DLD1 (cell line): ENCODE measurements at regions not wholly inside any gene's neighbourhood (a gene's known extent, or its start where the extent isn't known, plus 50 kb on each side); places are given as distances from the start of the nearest gene placed in this dataset.
"Not testable (repeated sequence)": the region's sequence is repeated elsewhere in the genome, so short reads cannot be mapped to it uniquely, and the experiment has no call there.

Experiments used
- in situ Hi-C: cut with HindIII; loops from 2 replicates; pipeline ENCODE4 v1.10.0; 2017; ENCODE audit warnings: low sequenced_read_pairs

- in situ Hi-C loops, result no loop called here
Measured at GRCh38 chr2:2909086-2910035, 468.3 kb downstream of the EIPR1 start.

DNA sequence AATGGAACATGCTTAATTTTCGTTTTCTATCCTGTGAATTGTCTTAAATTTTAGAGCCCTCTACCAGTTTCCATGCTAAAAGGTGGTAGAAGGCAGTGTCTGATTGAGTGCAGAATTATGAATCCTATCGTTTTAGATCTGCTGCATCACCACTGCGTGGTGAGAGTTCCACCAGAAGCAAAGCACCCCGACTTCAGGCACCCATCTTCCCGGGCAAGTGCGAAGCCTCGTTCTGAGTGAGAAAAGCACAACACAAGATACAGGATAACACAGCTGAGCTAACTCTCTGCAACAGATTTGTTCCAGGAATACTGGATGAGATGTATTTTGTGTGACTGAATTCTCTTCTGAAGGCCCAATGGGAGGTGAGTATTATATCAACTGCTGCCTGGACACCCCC lies 471.5 kb downstream of the EIPR1 start:
- in situ Hi-C loops, result no loop called here

DNA sequence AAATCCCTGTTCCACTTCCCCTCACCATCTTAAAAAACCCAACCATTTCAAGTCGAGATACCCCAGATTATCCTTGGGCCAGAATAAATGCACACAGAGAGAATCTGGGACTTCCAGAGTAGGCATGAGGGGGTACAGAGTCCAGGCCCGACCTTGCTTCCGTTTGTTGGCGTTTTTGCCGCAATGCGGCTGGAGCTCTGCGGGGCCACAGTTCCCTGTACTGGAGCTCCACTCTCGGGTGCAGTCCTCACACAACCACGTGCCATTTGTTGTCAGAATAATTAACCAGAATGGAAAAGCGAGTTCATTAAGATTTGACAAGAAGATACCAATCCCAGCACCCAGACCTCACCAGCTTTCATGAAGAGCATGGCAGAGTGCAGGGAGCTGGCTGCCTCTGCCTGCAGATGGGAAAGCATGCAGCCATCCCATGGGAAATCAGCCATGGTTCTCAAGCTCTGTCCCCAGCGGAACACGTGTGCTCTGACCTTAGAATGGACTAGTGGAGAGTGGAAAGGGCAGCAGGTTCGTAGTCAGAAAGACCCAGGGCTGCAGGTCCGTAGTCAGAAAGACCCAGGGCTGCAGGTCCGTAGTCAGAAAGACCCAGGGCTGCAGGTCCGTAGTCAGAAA lies 472.8 kb downstream of the EIPR1 start:
- in situ Hi-C loops, result no loop called here

DNA sequence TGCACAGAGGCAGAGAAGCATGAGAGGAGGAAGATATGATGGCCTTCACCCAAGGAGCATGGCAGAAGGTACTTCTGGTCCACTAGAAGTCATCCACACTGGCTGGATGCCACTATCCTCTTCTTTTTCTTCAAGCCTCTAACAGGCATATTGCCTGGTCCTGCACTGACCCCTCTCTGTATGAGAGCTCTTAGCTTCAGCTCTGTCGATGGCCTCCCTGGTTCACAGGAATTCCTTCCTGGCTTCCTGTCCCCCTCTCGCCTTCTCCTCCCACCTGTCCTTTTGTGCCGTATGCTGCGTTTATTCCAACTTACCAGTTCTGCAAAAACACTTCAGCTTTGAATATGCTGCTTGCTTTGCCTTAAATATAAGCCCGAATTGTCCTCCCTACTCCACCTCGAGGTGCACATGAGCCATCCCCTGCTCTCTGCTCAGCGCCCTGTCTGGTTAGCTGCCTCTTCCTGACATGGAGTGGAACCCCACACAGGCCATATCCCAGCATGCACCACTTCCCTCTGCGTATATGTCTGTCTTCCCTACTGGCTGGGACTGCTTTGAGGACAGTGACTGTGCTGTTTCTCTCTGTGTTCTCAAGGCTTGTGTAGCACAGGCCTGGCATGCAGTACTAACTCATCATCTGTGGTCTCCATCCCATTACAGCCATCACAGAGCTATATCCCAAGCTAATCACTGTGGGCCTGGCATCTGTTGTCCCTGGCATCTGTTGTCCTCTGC lies 474.9 kb downstream of the EIPR1 start:
- in situ Hi-C loops, result no loop called here

GRCh38 chr2:2901384-2902345 lies 476.0 kb downstream of the EIPR1 start:
- in situ Hi-C loops, result no loop called here

DNA sequence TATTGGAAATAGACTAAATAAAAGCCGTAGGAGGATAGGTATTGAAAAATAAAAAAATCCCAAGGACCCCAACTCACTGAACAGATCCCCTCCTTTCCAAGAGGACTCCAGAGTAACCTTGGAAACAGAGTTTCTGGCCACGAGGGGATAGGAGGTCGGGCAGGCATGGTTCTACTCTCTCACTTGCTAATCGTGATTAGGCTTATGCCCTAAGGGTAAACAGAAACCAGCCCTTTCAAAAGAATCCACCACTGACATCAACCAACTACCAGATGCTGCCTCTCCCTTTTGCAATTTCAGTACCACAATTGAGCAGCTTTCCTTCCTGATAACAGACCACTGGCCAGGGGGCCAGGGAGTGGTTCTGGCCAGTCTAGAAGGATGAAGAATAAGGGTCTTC lies 477.8 kb downstream of the EIPR1 start:
- in situ Hi-C loops, result no loop called here

DNA sequence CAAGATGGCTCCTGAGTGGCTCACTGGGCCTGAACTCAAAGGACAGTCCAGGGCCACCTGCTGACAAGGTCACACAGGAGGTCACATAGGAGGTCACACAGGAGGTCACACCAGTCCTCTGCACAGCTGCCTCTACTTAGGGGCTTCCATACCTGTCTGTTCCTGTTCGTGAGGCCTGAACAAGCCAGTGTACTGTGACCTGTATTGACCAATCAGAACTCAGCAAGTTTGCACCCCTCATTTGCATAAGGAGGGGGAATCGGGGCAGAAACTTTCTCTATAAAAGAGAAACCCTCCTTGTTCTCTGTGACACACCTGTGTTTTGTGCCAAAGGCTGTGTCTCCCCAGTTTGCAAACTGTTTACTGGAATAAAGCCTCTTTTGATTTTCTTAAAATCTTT lies 478.9 kb downstream of the EIPR1 start:
- in situ Hi-C loops, result no loop called here

- in situ Hi-C loops, result no loop called here
Measured at GRCh38 chr2:2896643-2897042, 481.0 kb downstream of the EIPR1 start.

DNA sequence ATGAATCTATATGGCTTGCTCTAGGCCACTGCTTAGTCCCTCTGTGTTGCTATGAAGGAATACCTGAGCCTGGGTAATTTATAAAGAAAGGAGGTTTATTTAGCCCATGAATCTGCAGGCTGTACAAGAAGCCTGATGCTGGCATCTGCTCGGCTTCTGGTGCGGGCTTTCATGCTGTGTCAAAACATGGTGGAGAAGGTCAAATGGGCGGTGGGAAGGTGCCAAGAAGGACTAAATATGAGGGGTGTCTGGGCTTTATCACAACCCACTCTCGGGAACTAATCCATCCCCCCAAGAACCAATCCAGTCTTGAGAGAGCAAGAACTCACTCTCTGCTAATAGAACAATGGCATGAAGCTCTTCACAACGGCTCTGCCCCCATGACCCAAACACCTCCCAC lies 481.6 kb downstream of the EIPR1 start:
- in situ Hi-C loops, result no loop called here

DNA sequence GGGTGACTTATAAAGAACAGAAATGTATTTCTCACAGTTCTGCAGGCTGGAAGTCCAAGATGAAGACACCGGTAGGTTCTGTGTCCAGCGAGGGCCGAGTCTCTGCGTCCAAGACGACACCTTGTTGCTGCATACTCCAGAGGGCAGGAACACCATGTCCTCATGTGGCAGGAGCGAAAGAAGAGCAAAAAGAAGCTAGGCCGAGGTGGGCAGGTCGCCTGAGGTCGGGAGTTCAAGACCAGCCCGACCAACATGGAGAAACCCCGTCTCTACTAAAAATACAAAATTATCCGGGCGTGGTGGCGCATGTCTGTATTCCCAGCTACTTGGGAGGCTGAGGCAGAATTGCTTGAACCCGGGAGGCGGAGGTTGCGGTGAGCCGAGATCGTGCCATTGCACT lies 483.6 kb downstream of the EIPR1 start:
- in situ Hi-C loops, result not testable (repeated sequence)

- in situ Hi-C loops, result no loop called here
Measured at GRCh38 chr2:2892892-2893291, 484.7 kb downstream of the EIPR1 start.

- in situ Hi-C loops, result no loop called here
Measured at GRCh38 chr2:2892378-2892777, 485.2 kb downstream of the EIPR1 start.

GRCh38 chr2:2890901-2891300 lies 486.7 kb downstream of the EIPR1 start:
- in situ Hi-C loops, result no loop called here

GRCh38 chr2:2890246-2890645 lies 487.4 kb downstream of the EIPR1 start:
- in situ Hi-C loops, result no loop called here

DNA sequence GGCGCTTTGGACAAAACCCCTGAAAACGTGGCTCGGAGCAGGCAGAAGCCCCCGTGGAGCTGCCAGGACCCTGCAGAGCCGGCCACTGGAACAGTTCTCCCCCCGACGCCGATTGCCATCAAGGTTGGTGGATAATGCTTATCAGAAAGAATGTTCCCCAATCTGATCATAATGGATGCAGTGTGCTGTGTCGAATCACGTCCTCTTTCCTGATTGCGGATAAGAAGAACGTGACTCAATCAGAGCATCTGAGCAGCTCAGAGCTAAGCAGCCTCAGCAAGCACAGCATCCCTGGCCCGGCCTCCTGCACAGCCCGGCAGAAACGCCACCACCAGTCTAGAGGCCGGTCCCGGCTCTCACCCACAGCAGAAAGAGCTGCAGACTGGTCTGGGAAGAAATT lies 488.0 kb downstream of the EIPR1 start:
- in situ Hi-C loops, result no loop called here

DNA sequence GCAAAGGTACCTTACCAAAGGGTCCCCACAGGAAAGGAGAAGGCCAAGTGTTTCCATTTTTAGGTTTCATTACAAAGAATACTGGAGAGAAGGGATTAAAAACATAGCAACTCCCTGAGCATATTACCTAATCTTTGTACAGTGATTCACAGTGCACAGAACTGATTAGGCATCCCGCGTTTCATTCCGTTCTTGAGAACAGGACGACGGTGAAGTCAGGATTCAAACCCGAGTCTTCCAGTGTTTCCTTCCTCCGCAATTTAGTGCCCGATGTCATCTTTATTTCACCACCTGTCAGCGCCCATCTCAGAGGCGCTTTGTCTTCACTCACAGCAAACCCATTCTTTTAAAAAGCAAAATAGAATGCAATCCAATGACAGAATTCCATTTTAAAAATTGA lies 488.5 kb downstream of the EIPR1 start:
- in situ Hi-C loops, result no loop called here

DNA sequence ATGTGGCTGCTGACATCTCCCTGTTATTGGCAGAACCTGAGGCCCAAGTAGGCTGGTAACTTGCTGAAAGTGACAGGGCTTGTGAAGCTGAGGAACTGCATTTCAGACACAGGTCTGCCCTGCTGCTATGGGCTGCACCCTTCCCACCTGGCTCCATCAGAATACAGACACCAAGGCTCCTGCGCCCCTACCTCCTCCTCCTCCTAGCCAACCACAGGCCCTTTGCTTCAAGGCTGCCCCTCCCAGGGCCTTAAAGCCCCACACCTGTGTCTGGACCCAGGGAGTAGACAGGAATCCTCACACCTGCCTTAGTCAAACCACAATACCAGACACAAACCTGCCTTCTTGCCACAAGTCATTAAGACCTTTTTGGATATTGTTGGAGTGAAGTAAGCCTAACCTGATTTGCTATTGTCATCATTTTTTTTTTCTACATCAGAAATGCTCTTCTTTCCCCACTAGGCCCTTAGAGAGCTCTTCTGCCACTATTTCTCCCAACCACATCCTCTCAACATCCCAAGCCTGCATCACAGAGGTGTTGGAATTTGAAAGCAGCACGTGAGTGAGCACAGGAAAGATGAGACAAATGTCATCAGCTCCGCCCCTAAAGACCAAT lies 489.7 kb downstream of the EIPR1 start:
- in situ Hi-C loops, result no loop called here

GRCh38 chr2:2886922-2887321 lies 490.7 kb downstream of the EIPR1 start:
- in situ Hi-C loops, result no loop called here

DNA sequence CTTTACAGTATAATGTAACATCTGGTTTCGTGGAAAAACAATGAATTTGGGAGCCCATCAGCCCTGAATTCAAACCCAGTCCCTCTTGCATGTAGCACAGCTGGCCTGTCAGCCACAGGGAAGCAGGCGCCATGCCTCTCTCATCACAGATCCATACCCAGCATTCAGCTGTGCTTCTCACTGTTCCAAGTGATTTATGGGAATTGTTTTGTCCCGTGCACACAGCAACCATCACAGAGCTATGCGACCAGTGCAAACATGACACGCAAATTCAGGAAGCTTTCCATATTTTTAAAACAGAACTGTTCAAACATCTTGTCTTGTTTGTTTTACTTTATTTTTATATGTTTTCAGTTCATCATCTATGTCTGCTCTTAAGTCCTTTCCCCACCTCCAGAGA lies 496.1 kb downstream of the EIPR1 start:
- in situ Hi-C loops, result no loop called here

DNA sequence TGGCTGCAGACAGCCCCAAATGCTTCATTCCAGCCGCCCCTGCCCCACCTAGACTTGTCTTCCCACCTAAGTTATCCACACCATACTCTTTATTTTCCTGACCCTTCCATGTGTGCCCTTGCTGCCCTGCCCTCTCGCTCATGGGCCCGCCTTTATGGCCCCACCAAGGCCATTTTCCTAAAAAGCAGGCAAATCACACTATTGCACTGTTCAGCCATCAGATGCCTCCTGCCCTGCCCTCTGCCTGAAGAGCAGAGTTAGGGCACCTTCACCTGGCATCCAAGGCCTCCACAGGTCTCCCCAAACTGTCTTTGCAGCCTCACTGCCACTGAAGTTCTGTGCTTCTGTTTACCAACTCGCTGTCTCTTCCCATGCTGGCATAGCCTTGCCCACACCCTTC lies 496.7 kb downstream of the EIPR1 start:
- in situ Hi-C loops, result no loop called here
